Vagina (tissue), 2 donors: ENCODE measurements at regions not wholly inside any gene's neighbourhood (a gene's known extent, or its start where the extent isn't known, plus 50 kb on each side); places are given as distances from the start of the nearest gene placed in this dataset.

Source experiments
- DNase-seq, 2 donors: peaks; one replicate each; pipeline ENCODE4 v3.0.0-alpha.2; 2017; ENCODE audit errors: extremely low spot score in 2 of 2
- H3K27ac ChIP-seq: fragments of 200-600 bp; sonication (generic); one replicate; pipeline ENCODE4 v1.5.1; 2019
- H3K27me3 ChIP-seq: fragments of 200-600 bp; sonication (generic); one replicate; pipeline ENCODE4 v1.5.1; 2019
- H3K36me3 ChIP-seq, 2 donors: fragments of 200-600 bp; sonication (generic); one replicate each; pipeline ENCODE4 v1.5.1; 2017 to 2019
- H3K4me1 ChIP-seq: fragments of 200-600 bp; sonication (generic); one replicate; pipeline ENCODE4 v1.5.1; 2019
- H3K4me3 ChIP-seq, 2 donors: fragments of 200-600 bp; sonication (generic); 1 replicate in 1 of 2; 2 replicates in 1 of 2; pipeline ENCODE4 v1.5.1; 2016 to 2019
- H3K9me3 ChIP-seq: fragments of 200-600 bp; sonication (generic); one replicate; pipeline ENCODE4 v1.5.1; 2019
- POLR2A ChIP-seq, 2 donors: fragments of 450-650 bp; IDR thresholded peaks; one replicate each; pipeline ENCODE4 v1.6.1; 2017; ENCODE audit warnings: antibody characterized with exemption in 2 of 2, mild to moderate bottlenecking in 2 of 2, moderate library complexity in 2 of 2
- POLR2AphosphoS5 ChIP-seq, 2 donors: sonication (generic); formaldehyde crosslinking; IDR thresholded peaks; one replicate each; pipeline ENCODE4 v1.9.0; 2017; ENCODE audit warnings: antibody characterized with exemption in 2 of 2, mild to moderate bottlenecking in 2 of 2, low read depth in 1 of 2; ENCODE audit not compliant: insufficient read depth in 1 of 2
- intact Hi-C: fragments of 100-400 bp; cut with DNase I; formaldehyde crosslinking; loops from one replicate; pipeline ENCODE4 v1.15.1; 2023
- TF ChIP-seq, protein P1 (sequence below), 3 experiments: fragments of 450-650 bp in 2 of 3; fragments of 200-600 bp in 1 of 3; sonication (generic) in 1 of 3; IDR thresholded peaks; one replicate each; pipeline ENCODE4 v1.5.1; 2017 to 2019; ENCODE audit warnings: antibody characterized with exemption in 3 of 3, mild to moderate bottlenecking in 2 of 3, moderate library complexity in 2 of 3

DNA sequence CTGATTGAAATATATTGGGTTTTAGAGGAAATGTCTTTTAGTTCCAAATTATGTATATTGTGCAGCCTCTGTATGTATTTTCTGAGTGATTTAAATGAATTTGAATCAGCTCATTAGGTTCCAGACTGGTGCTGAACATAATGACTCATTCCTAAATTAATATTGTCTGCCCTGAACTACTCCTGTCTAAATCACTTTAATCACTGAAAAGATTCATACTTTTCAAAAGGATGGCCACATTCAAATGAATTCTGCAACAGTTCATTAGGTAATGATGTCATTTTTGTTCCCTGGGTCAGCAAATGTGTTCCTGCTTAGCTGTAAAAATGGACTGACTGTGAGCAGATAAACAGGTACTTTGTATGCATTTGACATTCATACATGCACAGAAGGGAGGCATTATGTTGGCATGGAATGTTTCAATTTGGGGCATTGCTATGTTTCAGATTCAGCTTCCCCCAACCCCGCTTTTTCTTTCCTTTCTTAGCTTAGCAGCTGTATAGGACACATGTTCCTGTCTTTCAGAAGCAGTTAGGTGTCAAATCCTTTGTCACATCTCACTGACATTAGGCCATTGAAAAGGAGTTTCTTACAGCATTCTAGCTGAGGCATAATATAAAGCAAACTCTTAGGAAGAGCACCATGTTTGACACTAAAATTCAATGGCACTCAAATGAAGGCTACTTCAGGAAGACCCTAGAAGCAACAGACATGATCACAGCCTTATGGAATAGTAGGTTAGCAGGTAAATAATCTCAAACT, 318.5 kb upstream of the ARPP21 start:
- intact Hi-C loops: no loop called here
- no peaks in the 10 kb centered on the region for H3K27me3 ChIP-seq
- DNase-seq: no peak

DNA sequence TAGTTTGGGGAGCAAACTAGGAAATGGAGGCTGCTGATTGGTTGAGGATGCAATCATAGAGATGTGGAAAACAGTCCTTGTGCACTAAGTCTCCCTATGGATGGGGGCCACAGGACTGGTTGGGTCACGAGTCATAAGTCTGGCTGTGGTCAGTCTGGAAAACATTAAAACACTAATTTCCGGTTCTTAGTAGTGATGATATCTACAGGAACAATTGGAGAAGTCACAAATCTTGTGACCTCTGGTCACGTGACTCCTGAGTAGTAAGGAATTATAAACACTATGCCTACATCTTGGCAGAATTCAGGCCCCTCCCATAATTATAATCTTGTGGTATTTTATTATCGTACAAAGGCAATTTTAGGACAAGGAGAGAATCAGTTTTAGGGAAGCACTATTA, 317.3 kb upstream of the ARPP21 start:
- TF ChIP-seq, protein P1, sequence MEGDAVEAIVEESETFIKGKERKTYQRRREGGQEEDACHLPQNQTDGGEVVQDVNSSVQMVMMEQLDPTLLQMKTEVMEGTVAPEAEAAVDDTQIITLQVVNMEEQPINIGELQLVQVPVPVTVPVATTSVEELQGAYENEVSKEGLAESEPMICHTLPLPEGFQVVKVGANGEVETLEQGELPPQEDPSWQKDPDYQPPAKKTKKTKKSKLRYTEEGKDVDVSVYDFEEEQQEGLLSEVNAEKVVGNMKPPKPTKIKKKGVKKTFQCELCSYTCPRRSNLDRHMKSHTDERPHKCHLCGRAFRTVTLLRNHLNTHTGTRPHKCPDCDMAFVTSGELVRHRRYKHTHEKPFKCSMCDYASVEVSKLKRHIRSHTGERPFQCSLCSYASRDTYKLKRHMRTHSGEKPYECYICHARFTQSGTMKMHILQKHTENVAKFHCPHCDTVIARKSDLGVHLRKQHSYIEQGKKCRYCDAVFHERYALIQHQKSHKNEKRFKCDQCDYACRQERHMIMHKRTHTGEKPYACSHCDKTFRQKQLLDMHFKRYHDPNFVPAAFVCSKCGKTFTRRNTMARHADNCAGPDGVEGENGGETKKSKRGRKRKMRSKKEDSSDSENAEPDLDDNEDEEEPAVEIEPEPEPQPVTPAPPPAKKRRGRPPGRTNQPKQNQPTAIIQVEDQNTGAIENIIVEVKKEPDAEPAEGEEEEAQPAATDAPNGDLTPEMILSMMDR (IDR thresholded peaks at IDR 0.05): no peak
- TF ChIP-seq POLR2A (IDR thresholded peaks at IDR 0.05) (no peak), POLR2AphosphoS5 (IDR thresholded peaks at IDR 0.05; ENCODE audit: insufficient read depth in 1 of 2, low read depth in 1 of 2) (no peak)
- H3K36me3 ChIP-seq: no peaks in the 10 kb centered on the region
- no peak overlapping the region for H3K27ac ChIP-seq
- H3K27me3 ChIP-seq: no peaks in the 10 kb centered on the region
- H3K4me1 ChIP-seq: no peaks in the 10 kb centered on the region
- H3K4me3 ChIP-seq: no peak overlapping the region
- DNase-seq: no peak
- H3K9me3 ChIP-seq: no peaks in the 10 kb centered on the region
- intact Hi-C loops: no loop called here

More for the DNA sequence above, 318.5 kb upstream of the ARPP21 start:
- H3K9me3 ChIP-seq: no peaks in the 10 kb centered on the region
- no peaks in the 10 kb centered on the region for H3K4me1 ChIP-seq
- TF ChIP-seq POLR2AphosphoS5 (IDR thresholded peaks at IDR 0.05; ENCODE audit: insufficient read depth in 1 of 2, low read depth in 1 of 2) (no peak), POLR2A (IDR thresholded peaks at IDR 0.05) (no peak)
- TF ChIP-seq, protein P1 (IDR thresholded peaks at IDR 0.05): no peak
- H3K4me3 ChIP-seq: no peak overlapping the region
- H3K27ac ChIP-seq: no peak overlapping the region
- no peaks in the 10 kb centered on the region for H3K36me3 ChIP-seq

DNA sequence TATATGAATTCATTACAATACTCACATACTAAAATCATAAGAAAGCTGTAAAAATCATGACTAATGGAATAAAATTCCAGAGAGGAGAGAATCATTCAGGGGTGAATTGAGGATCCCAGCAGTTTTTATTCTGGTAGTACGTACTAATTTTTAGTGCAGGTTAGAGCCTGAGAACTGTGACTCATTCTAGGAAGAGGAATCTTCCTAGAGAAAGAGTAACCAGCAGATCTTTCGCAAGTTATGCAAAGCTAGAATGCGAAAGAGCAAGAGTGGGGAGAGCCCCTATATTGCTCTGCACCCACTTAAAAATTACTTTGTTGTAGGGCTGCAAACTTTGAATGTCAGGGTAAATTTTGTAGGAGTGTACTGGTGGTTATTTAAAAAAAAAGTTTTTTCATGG, 303.6 kb upstream of the ARPP21 start:
- no peaks in the 10 kb centered on the region for H3K27me3 ChIP-seq
- H3K27ac ChIP-seq: no peak overlapping the region
- H3K4me3 ChIP-seq: no peak overlapping the region
- TF ChIP-seq, protein P1 (IDR thresholded peaks at IDR 0.05): no peak
- TF ChIP-seq POLR2A (IDR thresholded peaks at IDR 0.05): no peak
- H3K36me3 ChIP-seq: no peaks in the 10 kb centered on the region
- H3K9me3 ChIP-seq: no peaks in the 10 kb centered on the region
- DNase-seq: no peak
- no peaks in the 10 kb centered on the region for H3K4me1 ChIP-seq
- intact Hi-C loops: no loop called here

DNA sequence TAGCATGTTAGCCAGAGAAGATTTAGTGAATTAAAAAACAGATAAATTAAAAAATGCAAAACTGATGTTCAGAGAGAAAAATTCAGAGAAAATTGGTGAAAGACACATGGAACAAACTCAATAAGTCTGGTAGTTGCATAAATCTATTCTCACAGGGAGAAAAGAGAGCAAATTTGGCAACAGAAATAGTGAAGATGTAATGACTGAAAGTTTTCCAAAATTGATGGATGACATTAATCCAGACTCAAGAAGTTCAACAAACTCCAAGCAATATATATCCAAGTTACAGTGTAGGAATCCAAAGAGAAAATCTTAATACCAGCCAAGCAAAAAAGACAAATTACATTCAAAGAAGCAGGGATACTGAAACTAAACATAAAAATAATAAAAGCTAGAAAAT, 302.7 kb upstream of the ARPP21 start:
- DNase-seq: no peak

DNA sequence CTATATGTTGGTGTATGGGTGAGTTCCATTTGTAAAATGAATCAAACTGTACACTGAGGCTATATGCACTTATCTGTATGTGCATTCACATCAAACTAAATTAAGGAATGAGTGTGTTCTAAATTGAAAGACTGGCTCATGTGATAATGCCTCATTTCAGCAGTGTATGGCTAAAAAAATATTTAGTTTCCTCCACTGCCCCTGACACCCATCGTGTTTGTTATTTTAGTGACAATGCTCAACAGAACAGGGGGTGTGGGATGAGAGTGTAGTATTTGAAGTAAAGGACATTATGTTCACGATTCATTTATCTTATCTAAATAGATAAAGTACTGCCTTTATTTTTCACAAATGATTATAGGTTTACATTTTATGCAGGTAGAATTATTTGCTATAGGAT, 301.1 kb upstream of the ARPP21 start:
- intact Hi-C loops: no loop called here
- no peak for DNase-seq
- H3K36me3 ChIP-seq: no peaks in the 10 kb centered on the region
- H3K27me3 ChIP-seq: no peaks in the 10 kb centered on the region
- no peak overlapping the region for H3K27ac ChIP-seq
- H3K9me3 ChIP-seq: no peaks in the 10 kb centered on the region
- H3K4me3 ChIP-seq: no peak overlapping the region
- TF ChIP-seq POLR2A (IDR thresholded peaks at IDR 0.05): no peak
- TF ChIP-seq, protein P1 (IDR thresholded peaks at IDR 0.05): no peak
- H3K4me1 ChIP-seq: no peaks in the 10 kb centered on the region

More for the DNA sequence above, 302.7 kb upstream of the ARPP21 start:
- no peaks in the 10 kb centered on the region for H3K4me1 ChIP-seq
- TF ChIP-seq POLR2AphosphoS5 (IDR thresholded peaks at IDR 0.05; ENCODE audit: insufficient read depth in 1 of 2, low read depth in 1 of 2) (no peak), POLR2A (IDR thresholded peaks at IDR 0.05) (no peak)
- TF ChIP-seq, protein P1 (IDR thresholded peaks at IDR 0.05): no peak
- H3K9me3 ChIP-seq: no peaks in the 10 kb centered on the region
- H3K4me3 ChIP-seq: no peak overlapping the region
- no peaks in the 10 kb centered on the region for H3K27me3 ChIP-seq
- H3K27ac ChIP-seq: no peak overlapping the region
- H3K36me3 ChIP-seq: no peaks in the 10 kb centered on the region
- intact Hi-C loops: no loop called here
